Common myeloid progenitor, CD34-positive (primary cell): ENCODE measurements at regions not wholly inside any gene's neighbourhood (a gene's known extent, or its start where the extent isn't known, plus 50 kb on each side); places are given as distances from the start of the nearest gene placed in this dataset.

Experiments used
- CTCF ChIA-PET: fragments of 350-600 bp; sonication (Branson Sonifier 250); formaldehyde crosslinking; loops from one replicate; lab custom pipeline; 2021; ENCODE audit warnings: antibody characterized with exemption; lab: Charles Lee
- POLR2A ChIA-PET: fragments of 350-600 bp; sonication (Branson Sonifier 250); formaldehyde crosslinking; loops from one replicate; lab custom pipeline; 2021; ENCODE audit warnings: antibody characterized with exemption; lab: Charles Lee
- DNase-seq, 3 donors: peaks; one replicate each; pipeline versions ENCODE4 v3.0.0 to v3.0.0-alpha.2; 2013
- H3K27ac ChIP-seq, 2 experiments: 1 replicate in 1 of 2; 2 replicates in 1 of 2; pipeline ENCODE4 v1.7.0; 2013; ENCODE audit warnings: inconsistent platforms in 2 of 2, low read length in 2 of 2, mild to moderate bottlenecking in 2 of 2, low read depth in 1 of 2, moderate library complexity in 1 of 2; ENCODE audit not compliant: severe bottlenecking in 2 of 2, insufficient read depth in 1 of 2, poor library complexity in 1 of 2
- H3K27me3 ChIP-seq, 5 experiments: replicated peaks in 2 of 5; 1 replicate in 3 of 5; 2 replicates in 2 of 5; pipeline versions ENCODE4 v1.6.1 to v1.7.0; 2013; ENCODE audit warnings: low read length in 4 of 5, mild to moderate bottlenecking in 2 of 5, moderate library complexity in 2 of 5, inconsistent platforms in 1 of 5; ENCODE audit not compliant: insufficient read depth in 5 of 5, control insufficient read depth in 4 of 5
- H3K36me3 ChIP-seq, 4 experiments: 1 replicate in 2 of 4; 2 replicates in 2 of 4; pipeline versions ENCODE4 v1.6.1 to v1.7.0; 2013; ENCODE audit warnings: low read length in 3 of 4, control low read depth in 1 of 4, mild to moderate bottlenecking in 1 of 4; ENCODE audit not compliant: control insufficient read depth in 4 of 4, insufficient read depth in 4 of 4
- H3K4me1 ChIP-seq, 4 experiments: 1 replicate in 3 of 4; 2 replicates in 1 of 4; pipeline versions ENCODE4 v1.6.1 to v1.7.1; 2013; ENCODE audit warnings: low read length in 3 of 4, mild to moderate bottlenecking in 3 of 4, control low read depth in 1 of 4, inconsistent platforms in 1 of 4, moderate library complexity in 1 of 4; ENCODE audit not compliant: control insufficient read depth in 4 of 4, insufficient read depth in 4 of 4; ENCODE audit errors: control extremely low read depth in 1 of 4
- H3K4me3 ChIP-seq, 7 experiments: 1 replicate in 4 of 7; 2 replicates in 3 of 7; pipeline versions ENCODE4 v1.5.1 to v1.7.0; 2013; ENCODE audit warnings: mild to moderate bottlenecking in 7 of 7, low read length in 6 of 7, moderate library complexity in 6 of 7, inconsistent platforms in 2 of 7, low read depth in 2 of 7, control low read depth in 1 of 7; ENCODE audit not compliant: insufficient read depth in 4 of 7, control insufficient read depth in 1 of 7; ENCODE audit errors: extremely low read depth in 1 of 7
- H3K9me3 ChIP-seq, 5 experiments: 1 replicate in 4 of 5; 2 replicates in 1 of 5; pipeline versions ENCODE4 v1.6.1 to v1.7.1; 2013; ENCODE audit warnings: low read length in 4 of 5, mild to moderate bottlenecking in 2 of 5, inconsistent platforms in 1 of 5, low read depth in 1 of 5, moderate library complexity in 1 of 5; ENCODE audit not compliant: control insufficient read depth in 4 of 5, insufficient read depth in 2 of 5; ENCODE audit errors: control extremely low read depth in 1 of 5
- WGBS: methylation state at CpG from one replicate; pipeline ENCODE4 v1.1.5; 2013; ENCODE audit not compliant: insufficient coverage; 5-methylcytosine and 5-hydroxymethylcytosine counted together

DNA sequence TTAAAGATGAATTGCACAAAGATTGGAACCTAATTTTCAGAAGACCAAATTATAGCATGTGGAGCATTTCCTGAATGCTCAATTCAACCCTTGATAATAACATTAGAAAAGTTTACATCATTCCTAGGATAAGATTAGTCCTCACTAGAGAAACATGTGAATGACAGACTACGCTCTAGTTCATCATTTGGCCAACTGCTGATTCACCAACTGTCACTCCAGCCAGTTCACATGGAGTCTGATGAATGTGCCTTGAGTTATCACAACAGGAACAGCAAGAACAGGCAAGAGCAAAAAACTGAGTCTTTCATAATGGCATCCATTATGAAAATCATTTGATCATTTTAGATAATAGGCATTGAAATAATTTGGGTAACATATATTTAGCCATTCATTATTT is 415.9 kb downstream of the PTPRC start:
- H3K27ac ChIP-seq, result no peak overlapping the region
- peaks cover 0 to 2% (median 0%) of the 10 kb centered on the region in 4 experiments for H3K36me3 ChIP-seq
- no peak for DNase-seq
- WGBS, result 100% methylated on average over 1 of the region's 1 CpG
- ChIA-PET POLR2A (no interaction called here), CTCF (no interaction called here)
- no peak overlapping the region for H3K4me3 ChIP-seq
- peaks cover 3 to 20% (median 4%) of the 10 kb centered on the region in 5 experiments for H3K9me3 ChIP-seq
- H3K27me3 ChIP-seq, result no peaks in the 10 kb centered on the region
- no peaks in the 10 kb centered on the region for H3K4me1 ChIP-seq

DNA sequence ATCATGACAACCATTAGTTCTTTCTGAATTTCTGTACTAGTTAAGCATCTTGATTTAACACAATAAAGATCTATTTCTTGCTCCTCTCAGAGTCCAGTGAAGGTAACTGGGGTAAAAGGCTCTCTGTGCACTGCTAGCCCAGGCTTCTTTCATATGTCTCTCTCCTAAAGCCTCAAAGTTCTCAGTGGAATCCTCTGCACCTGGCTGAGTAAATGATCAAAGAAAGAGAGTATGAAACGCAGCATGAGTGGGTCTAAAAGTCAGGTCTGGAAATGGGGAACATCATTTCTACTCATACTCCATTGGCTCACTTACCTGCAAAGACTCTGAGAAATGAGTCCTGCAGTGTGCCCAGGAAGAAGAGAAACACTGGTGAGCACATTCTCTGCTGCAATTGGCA is 418.5 kb downstream of the PTPRC start:
- Histone ChIP-seq H3K9me3 (peaks cover 0 to 5% (median 0%) of the 10 kb centered on the region in 5 experiments), H3K27me3 (no peaks in the 10 kb centered on the region), H3K4me3 (no peak overlapping the region), H3K4me1 (no peaks in the 10 kb centered on the region), H3K27ac (no peak overlapping the region), H3K36me3 (peaks cover 0 to 2% (median 0%) of the 10 kb centered on the region in 4 experiments)
- CTCF ChIA-PET, result interaction anchor here (1.4 kb wide), 1 partner anchor 85 kb away, joined by 3 read pairs; no protein-coding TSS in a partner anchor
- no CpG with 5 or more reads among the region's 1 CpG for WGBS
- POLR2A ChIA-PET, result no interaction called here
- DNase-seq, result no peak

- Histone ChIP-seq H3K36me3 (peaks cover 0 to 2% (median 0%) of the 10 kb centered on the region in 4 experiments), H3K4me3 (no peak overlapping the region), H3K4me1 (no peaks in the 10 kb centered on the region), H3K27ac (no peak overlapping the region), H3K27me3 (no peaks in the 10 kb centered on the region), H3K9me3 (peaks cover 0 to 2% (median 0%) of the 10 kb centered on the region in 5 experiments)
- DNase-seq, result no peak
- WGBS, result no CpG with 5 or more reads among the region's 4 CpGs
- ChIA-PET CTCF (interaction anchor here (0.6 kb wide), 1 partner anchor 74 kb away, joined by 3 read pairs; no protein-coding TSS in a partner anchor), POLR2A (no interaction called here)
Observed at GRCh38 chr1:199058281-199058680, 419.4 kb downstream of the PTPRC start.

GRCh38 chr1:199064971-199065370 is 426.1 kb downstream of the PTPRC start:
- WGBS, result 70% methylated on average over 1 of the region's 1 CpG
- no peak for DNase-seq
- Histone ChIP-seq H3K27me3 (no peaks in the 10 kb centered on the region), H3K4me1 (no peaks in the 10 kb centered on the region), H3K36me3 (no peaks in the 10 kb centered on the region), H3K27ac (no peak overlapping the region), H3K9me3 (no peaks in the 10 kb centered on the region), H3K4me3 (no peak overlapping the region)
- ChIA-PET CTCF (interaction anchor here (1.4 kb wide), 1 partner anchor 11 kb away, joined by 3 read pairs; no protein-coding TSS in a partner anchor), POLR2A (no interaction called here)

GRCh38 chr1:199067483-199067882 is 428.6 kb downstream of the PTPRC start:
- ChIA-PET CTCF (interaction anchor here (0.6 kb wide), 1 partner anchor 26 kb away, joined by 3 read pairs; no protein-coding TSS in a partner anchor), POLR2A (no interaction called here)
- Histone ChIP-seq H3K27ac (no peak overlapping the region), H3K4me1 (no peaks in the 10 kb centered on the region), H3K4me3 (no peak overlapping the region), H3K9me3 (no peaks in the 10 kb centered on the region), H3K36me3 (no peaks in the 10 kb centered on the region), H3K27me3 (no peaks in the 10 kb centered on the region)
- no CpG with 5 or more reads among the region's 2 CpGs for WGBS
- DNase-seq, result no peak

GRCh38 chr1:199071080-199071479 is 432.2 kb downstream of the PTPRC start:
- Histone ChIP-seq H3K4me3 (no peak overlapping the region), H3K36me3 (no peaks in the 10 kb centered on the region), H3K9me3 (no peaks in the 10 kb centered on the region), H3K27me3 (no peaks in the 10 kb centered on the region), H3K27ac (no peak overlapping the region), H3K4me1 (no peaks in the 10 kb centered on the region)
- POLR2A ChIA-PET, result no interaction called here
- WGBS, result 100% methylated on average over 2 of the region's 2 CpGs
- CTCF ChIA-PET, result no interaction called here
- no peak for DNase-seq

- no peak overlapping the region for H3K27ac ChIP-seq
- DNase-seq, result no peak
- H3K36me3 ChIP-seq, result no peaks in the 10 kb centered on the region
- no peaks in the 10 kb centered on the region for H3K9me3 ChIP-seq
- ChIA-PET POLR2A (no interaction called here), CTCF (interaction anchor here (1.0 to 1.4 kb wide), 2 partner anchors 10 to 21 kb away, joined by 3 to 5 read pairs; no protein-coding TSS in a partner anchor)
- no CpG with 5 or more reads among the region's 1 CpG for WGBS
- no peaks in the 10 kb centered on the region for H3K4me1 ChIP-seq
- H3K27me3 ChIP-seq, result no peaks in the 10 kb centered on the region
- H3K4me3 ChIP-seq, result no peak overlapping the region
Observed at GRCh38 chr1:199073166-199073565, 434.3 kb downstream of the PTPRC start.
